ENCODE measurements at regions not wholly inside any gene's neighbourhood (a gene's known extent, or its start where the extent isn't known, plus 50 kb on each side); places are given as distances from the start of the nearest gene placed in this dataset.

DNA sequence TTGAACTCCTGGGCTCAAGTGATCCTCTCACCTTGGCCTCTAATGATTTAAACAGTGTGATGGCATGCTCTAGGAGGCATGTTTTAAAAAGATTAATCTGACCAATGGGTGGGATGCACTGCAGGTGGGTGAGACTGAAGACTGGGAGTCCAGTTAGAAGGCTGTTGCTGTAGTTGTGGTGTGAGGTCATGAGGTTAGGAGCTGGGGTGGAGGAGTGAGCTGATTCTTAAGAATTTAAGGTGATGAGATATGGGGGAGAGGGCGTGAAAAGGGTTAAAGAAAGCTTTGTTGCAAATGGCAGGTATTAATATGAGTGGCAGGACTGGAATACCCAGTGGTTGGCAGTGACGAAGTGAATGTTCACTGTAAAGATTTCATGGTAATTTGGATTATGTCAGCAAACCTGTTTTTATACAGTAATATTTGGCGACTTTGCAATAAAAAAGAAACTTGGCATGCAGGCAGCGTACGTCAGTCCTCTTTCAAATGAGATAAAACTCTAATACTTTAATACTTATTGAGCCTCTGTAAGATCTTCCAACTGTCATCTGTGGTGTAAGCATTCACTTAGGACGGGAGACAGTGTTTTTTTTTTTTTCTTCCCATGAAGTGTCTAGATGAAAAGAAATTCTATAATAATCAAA, 72.8 kb upstream of the MTPN start:
- WGBS (ENCODE audit: insufficient coverage): 96% methylated on average over 5 of the region's 6 CpGs
- no peak overlapping the region for H3K4me3 Mint-ChIP-seq
- Histone ChIP-seq H3K4me3 (ENCODE audit: low read length) (no peak overlapping the region), H3K9me3 (ENCODE audit: control insufficient read depth, insufficient read depth, low read length) (no peaks in the 10 kb centered on the region), H3K4me1 (ENCODE audit: control insufficient read depth, insufficient read depth, low read length) (no peaks in the 10 kb centered on the region), H3K27ac (ENCODE audit: low read length) (no peak overlapping the region), H3K27me3 (ENCODE audit: control insufficient read depth, insufficient read depth, low read length) (no peaks in the 10 kb centered on the region), H3K36me3 (ENCODE audit: control insufficient read depth, insufficient read depth, low read length) (no peaks in the 10 kb centered on the region)
- peaks cover 0 to 2% of the 10 kb centered on the region in 2 donors for H3K9me3 Mint-ChIP-seq
- TF ChIP-seq, protein P1, sequence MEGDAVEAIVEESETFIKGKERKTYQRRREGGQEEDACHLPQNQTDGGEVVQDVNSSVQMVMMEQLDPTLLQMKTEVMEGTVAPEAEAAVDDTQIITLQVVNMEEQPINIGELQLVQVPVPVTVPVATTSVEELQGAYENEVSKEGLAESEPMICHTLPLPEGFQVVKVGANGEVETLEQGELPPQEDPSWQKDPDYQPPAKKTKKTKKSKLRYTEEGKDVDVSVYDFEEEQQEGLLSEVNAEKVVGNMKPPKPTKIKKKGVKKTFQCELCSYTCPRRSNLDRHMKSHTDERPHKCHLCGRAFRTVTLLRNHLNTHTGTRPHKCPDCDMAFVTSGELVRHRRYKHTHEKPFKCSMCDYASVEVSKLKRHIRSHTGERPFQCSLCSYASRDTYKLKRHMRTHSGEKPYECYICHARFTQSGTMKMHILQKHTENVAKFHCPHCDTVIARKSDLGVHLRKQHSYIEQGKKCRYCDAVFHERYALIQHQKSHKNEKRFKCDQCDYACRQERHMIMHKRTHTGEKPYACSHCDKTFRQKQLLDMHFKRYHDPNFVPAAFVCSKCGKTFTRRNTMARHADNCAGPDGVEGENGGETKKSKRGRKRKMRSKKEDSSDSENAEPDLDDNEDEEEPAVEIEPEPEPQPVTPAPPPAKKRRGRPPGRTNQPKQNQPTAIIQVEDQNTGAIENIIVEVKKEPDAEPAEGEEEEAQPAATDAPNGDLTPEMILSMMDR (IDR thresholded peaks at IDR 0.05): no peak
- H3K4me1 Mint-ChIP-seq: peaks cover 6 to 15% of the 10 kb centered on the region in 2 donors
- intact Hi-C loops (cut with micrococcal nuclease): no loop called here
- no peak for ATAC-seq
- H3K36me3 Mint-ChIP-seq: no peaks in the 10 kb centered on the region
- H3K27me3 Mint-ChIP-seq (ENCODE audit: low read depth in 2 of 2): no peaks in the 10 kb centered on the region
- no peak overlapping the region for H3K27ac Mint-ChIP-seq
- DNase-seq: no peak

- WGBS (ENCODE audit: insufficient coverage): 91% methylated on average over 7 of the region's 7 CpGs
- no peaks in the 10 kb centered on the region for H3K27me3 ChIP-seq (ENCODE audit: control insufficient read depth, insufficient read depth, low read length)
- Mint-ChIP-seq H3K4me1 (peaks cover 6 to 15% of the 10 kb centered on the region in 2 donors), H3K27me3 (ENCODE audit: low read depth in 2 of 2) (no peaks in the 10 kb centered on the region), H3K9me3 (peaks cover 0 to 2% of the 10 kb centered on the region in 2 donors), H3K36me3 (no peaks in the 10 kb centered on the region), H3K4me3 (no peak overlapping the region), H3K27ac (no peak overlapping the region)
- no peaks in the 10 kb centered on the region for H3K4me1 ChIP-seq (ENCODE audit: control insufficient read depth, insufficient read depth, low read length)
- H3K9me3 ChIP-seq (ENCODE audit: control insufficient read depth, insufficient read depth, low read length): no peaks in the 10 kb centered on the region
- intact Hi-C loops (cut with micrococcal nuclease): no loop called here
- TF ChIP-seq, protein P1 (IDR thresholded peaks at IDR 0.05): no peak
- H3K27ac ChIP-seq (ENCODE audit: low read length): no peak overlapping the region
- ATAC-seq (no peak), DNase-seq (no peak)
- no peaks in the 10 kb centered on the region for H3K36me3 ChIP-seq (ENCODE audit: control insufficient read depth, insufficient read depth, low read length)
- no peak overlapping the region for H3K4me3 ChIP-seq (ENCODE audit: low read length)
Measured at GRCh38 chr7:136049117-136049516, 72.0 kb upstream of the MTPN start.

DNA sequence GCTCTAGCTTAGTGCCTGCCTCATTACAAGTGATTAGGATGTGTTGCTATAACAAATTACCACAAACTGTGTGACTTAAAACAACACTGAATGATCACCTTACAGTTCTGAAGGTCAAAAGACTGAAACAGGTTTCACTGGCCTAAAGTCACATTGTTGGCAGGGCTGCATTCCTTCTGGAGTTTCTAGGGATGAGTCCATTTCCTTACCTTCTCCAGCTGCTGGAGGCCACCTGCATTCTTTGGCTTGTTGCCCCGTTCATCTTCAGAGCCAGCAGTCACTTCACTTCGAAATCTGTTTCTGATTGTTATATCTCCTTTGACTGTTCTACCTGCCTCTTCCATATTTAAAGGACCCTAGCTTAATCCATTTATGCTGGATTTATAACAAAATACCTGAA, 69.4 kb upstream of the MTPN start:
- no peaks in the 10 kb centered on the region for H3K27me3 Mint-ChIP-seq (ENCODE audit: low read depth in 2 of 2)
- intact Hi-C loops (cut with micrococcal nuclease): no loop called here
- H3K27me3 ChIP-seq (ENCODE audit: control insufficient read depth, insufficient read depth, low read length): no peaks in the 10 kb centered on the region
- H3K36me3 ChIP-seq (ENCODE audit: control insufficient read depth, insufficient read depth, low read length): no peaks in the 10 kb centered on the region
- H3K36me3 Mint-ChIP-seq: no peaks in the 10 kb centered on the region
- no peaks in the 10 kb centered on the region for H3K9me3 ChIP-seq (ENCODE audit: control insufficient read depth, insufficient read depth, low read length)
- H3K4me3 ChIP-seq (ENCODE audit: low read length): no peak overlapping the region
- no peak for ATAC-seq
- H3K27ac ChIP-seq (ENCODE audit: low read length): no peak overlapping the region
- no peak overlapping the region for H3K27ac Mint-ChIP-seq
- 92% methylated on average over 2 of the region's 2 CpGs for WGBS (ENCODE audit: insufficient coverage)
- H3K4me1 Mint-ChIP-seq: peaks cover 0 to 4% of the 10 kb centered on the region in 2 donors
- H3K4me1 ChIP-seq (ENCODE audit: control insufficient read depth, insufficient read depth, low read length): no peaks in the 10 kb centered on the region
- TF ChIP-seq, protein P1 (IDR thresholded peaks at IDR 0.05): no peak
- DNase-seq: no peak
- H3K9me3 Mint-ChIP-seq: peaks cover 0 to 2% of the 10 kb centered on the region in 2 donors
- H3K4me3 Mint-ChIP-seq: no peak overlapping the region

- Mint-ChIP-seq H3K9me3 (peaks cover 0 to 2% of the 10 kb centered on the region in 2 donors), H3K27ac (no peak overlapping the region), H3K36me3 (no peaks in the 10 kb centered on the region), H3K4me1 (peaks cover 0 to 4% of the 10 kb centered on the region in 2 donors), H3K4me3 (no peak overlapping the region), H3K27me3 (ENCODE audit: low read depth in 2 of 2) (no peaks in the 10 kb centered on the region)
- intact Hi-C loops (cut with micrococcal nuclease): no loop called here
- TF ChIP-seq, protein P1 (IDR thresholded peaks at IDR 0.05): no peak
- Histone ChIP-seq H3K4me1 (ENCODE audit: control insufficient read depth, insufficient read depth, low read length) (no peaks in the 10 kb centered on the region), H3K4me3 (ENCODE audit: low read length) (no peak overlapping the region), H3K9me3 (ENCODE audit: control insufficient read depth, insufficient read depth, low read length) (no peaks in the 10 kb centered on the region), H3K27ac (ENCODE audit: low read length) (no peak overlapping the region), H3K36me3 (ENCODE audit: control insufficient read depth, insufficient read depth, low read length) (no peaks in the 10 kb centered on the region), H3K27me3 (ENCODE audit: control insufficient read depth, insufficient read depth, low read length) (no peaks in the 10 kb centered on the region)
- DNase-seq (no peak), ATAC-seq (no peak)
- 90% methylated on average over 1 of the region's 1 CpG for WGBS (ENCODE audit: insufficient coverage)
Measured at GRCh38 chr7:136045992-136046391, 68.8 kb upstream of the MTPN start.

All from natural killer cell (primary cell).